SIG-M5 treated with dmso at 0.1 percent for 504 hours (cell line): ENCODE measurements at regions not wholly inside any gene's neighbourhood (a gene's known extent, or its start where the extent isn't known, plus 50 kb on each side); places are given as distances from the start of the nearest gene placed in this dataset.
"Not testable (repeated sequence)": the region's sequence is repeated elsewhere in the genome, so short reads cannot be mapped to it uniquely, and the experiment has no call there.

Experiments
- DNase-seq: peaks from one replicate; lab custom pipeline; 2025; ENCODE audit not compliant: unreplicated experiment; lab: John Stamatoyannopoulos, UW

- DNase-seq = not testable (repeated sequence)
Measured at GRCh38 chr5:25238720-25239119, 593.9 kb upstream of the CDH10 start.

GRCh38 chr5:25224316-25224982 is 579.7 kb upstream of the CDH10 start:
- no peak for DNase-seq

- not testable (repeated sequence) for DNase-seq
Measured at GRCh38 chr5:25199902-25200301, 555.1 kb upstream of the CDH10 start.

- no peak for DNase-seq
Measured at GRCh38 chr5:25190521-25191000, 545.8 kb upstream of the CDH10 start.

- DNase-seq = no peak
Measured at GRCh38 chr5:25181249-25181648, 536.5 kb upstream of the CDH10 start.

GRCh38 chr5:25162616-25163015 is 517.8 kb upstream of the CDH10 start:
- DNase-seq = not testable (repeated sequence)

- DNase-seq = no peak
Measured at GRCh38 chr5:25160891-25161290, 516.1 kb upstream of the CDH10 start.

- DNase-seq = peak; percentile 7
Measured at GRCh38 chr5:25150819-25151218, 506.0 kb upstream of the CDH10 start.

GRCh38 chr5:25128606-25129005 is 483.8 kb upstream of the CDH10 start:
- DNase-seq = no peak

- peak; percentile 56 for DNase-seq
Measured at GRCh38 chr5:25119650-25120049, 474.9 kb upstream of the CDH10 start.

- no peak for DNase-seq
Measured at GRCh38 chr5:25107853-25108252, 463.1 kb upstream of the CDH10 start.

- no peak for DNase-seq
Measured at GRCh38 chr5:25099538-25099937, 454.8 kb upstream of the CDH10 start.

GRCh38 chr5:25095261-25095660 is 450.5 kb upstream of the CDH10 start:
- DNase-seq = no peak

- DNase-seq = no peak
Measured at GRCh38 chr5:25094219-25094618, 449.4 kb upstream of the CDH10 start.

GRCh38 chr5:25091921-25092320 is 447.1 kb upstream of the CDH10 start:
- DNase-seq = no peak

GRCh38 chr5:25090854-25091253 is 446.1 kb upstream of the CDH10 start:
- no peak for DNase-seq

GRCh38 chr5:25090275-25090674 is 445.5 kb upstream of the CDH10 start:
- DNase-seq = no peak

- DNase-seq = not testable (repeated sequence)
Measured at GRCh38 chr5:25088689-25089088, 443.9 kb upstream of the CDH10 start.

- DNase-seq = not testable (repeated sequence)
Measured at GRCh38 chr5:25083261-25083660, 438.5 kb upstream of the CDH10 start.

GRCh38 chr5:25066239-25066638 is 421.5 kb upstream of the CDH10 start:
- no peak for DNase-seq

GRCh38 chr5:25064306-25064705 is 419.5 kb upstream of the CDH10 start:
- no peak for DNase-seq

- DNase-seq = no peak
Measured at GRCh38 chr5:25060575-25060974, 415.8 kb upstream of the CDH10 start.

- DNase-seq = no peak
Measured at GRCh38 chr5:25056836-25057235, 412.1 kb upstream of the CDH10 start.
